ENCODE measurements at regions not wholly inside any gene's neighbourhood (a gene's known extent, or its start where the extent isn't known, plus 50 kb on each side); places are given as distances from the start of the nearest gene placed in this dataset.
"Not testable (repeated sequence)": the region's sequence is repeated elsewhere in the genome, so short reads cannot be mapped to it uniquely, and the experiment has no call there.

- Histone ChIP-seq H3K27ac (no peak overlapping the region), H3K4me1 (peaks cover 0 to 5% of the 10 kb centered on the region in 2 donors), H3K27me3 (no peaks in the 10 kb centered on the region), H3K9me3 (no peaks in the 10 kb centered on the region), H3K4me3 (no peak overlapping the region), H3K36me3 (no peaks in the 10 kb centered on the region)
- TF ChIP-seq POLR2A (IDR thresholded peaks at IDR 0.05), result no peak
- no peak for TF ChIP-seq CTCF (IDR thresholded peaks at IDR 0.05)
- DNase-seq, result no peak
- intact Hi-C loops (cut with DNase I; ENCODE audit: low total_unique reads), result no loop called here
Observed at GRCh38 chr1:221998781-221999180, 256.9 kb upstream of the DUSP10 start.

DNA sequence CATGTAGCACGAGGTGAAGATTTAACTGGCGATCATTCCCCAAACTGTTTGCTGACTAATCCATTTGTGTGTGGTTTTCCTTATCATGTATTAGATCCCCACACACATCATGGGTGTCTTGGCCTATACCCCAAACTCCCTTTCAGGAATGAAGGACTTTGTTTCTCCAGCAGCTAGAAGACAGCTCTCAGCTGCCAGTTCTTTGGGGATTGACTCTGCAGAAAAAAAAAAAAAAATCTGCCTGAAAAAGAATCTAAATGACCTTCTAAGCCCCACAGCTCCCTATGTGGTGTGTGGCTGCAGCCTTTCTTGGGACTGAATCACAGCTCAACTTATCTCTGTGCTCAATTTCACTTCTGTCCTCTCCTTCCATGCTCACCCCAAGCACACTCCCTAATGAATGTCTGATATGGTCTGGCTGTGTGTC is 256.3 kb upstream of the DUSP10 start:
- no peak for DNase-seq
- peaks cover 0 to 5% of the 10 kb centered on the region in 2 donors for H3K4me1 ChIP-seq
- no peaks in the 10 kb centered on the region for H3K27me3 ChIP-seq
- H3K27ac ChIP-seq, result no peak overlapping the region
- intact Hi-C loops (cut with DNase I; ENCODE audit: low total_unique reads), result no loop called here
- no peak overlapping the region for H3K4me3 ChIP-seq
- TF ChIP-seq POLR2A (IDR thresholded peaks at IDR 0.05) (no peak), CTCF (IDR thresholded peaks at IDR 0.05) (no peak)
- no peaks in the 10 kb centered on the region for H3K36me3 ChIP-seq
- H3K9me3 ChIP-seq, result no peaks in the 10 kb centered on the region

DNA sequence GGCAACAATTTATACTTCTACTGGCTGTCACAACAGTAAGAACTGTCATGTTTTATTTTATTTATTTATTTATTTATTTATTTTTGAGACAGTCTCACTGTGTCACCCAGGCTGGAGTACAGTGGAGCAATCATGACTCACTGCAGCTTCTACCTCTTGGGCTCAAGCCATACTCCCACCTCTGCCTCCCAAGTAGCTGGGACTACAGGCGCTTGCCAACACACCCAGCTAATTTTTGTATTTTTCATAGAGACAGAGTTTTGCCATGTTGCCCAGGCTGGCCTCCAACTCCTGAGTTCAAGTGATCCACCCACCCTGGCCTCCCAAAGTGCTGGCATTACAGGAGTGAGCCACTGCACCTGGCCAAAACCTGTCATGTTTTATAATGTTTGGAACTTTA is 255.1 kb upstream of the DUSP10 start:
- intact Hi-C loops (cut with DNase I; ENCODE audit: low total_unique reads); H3K27me3 ChIP-seq; H3K27ac ChIP-seq; H3K9me3 ChIP-seq; H3K36me3 ChIP-seq; H3K4me1 ChIP-seq; H3K4me3 ChIP-seq: not testable (repeated sequence)
- DNase-seq, result peak; percentile 25 to 42

DNA sequence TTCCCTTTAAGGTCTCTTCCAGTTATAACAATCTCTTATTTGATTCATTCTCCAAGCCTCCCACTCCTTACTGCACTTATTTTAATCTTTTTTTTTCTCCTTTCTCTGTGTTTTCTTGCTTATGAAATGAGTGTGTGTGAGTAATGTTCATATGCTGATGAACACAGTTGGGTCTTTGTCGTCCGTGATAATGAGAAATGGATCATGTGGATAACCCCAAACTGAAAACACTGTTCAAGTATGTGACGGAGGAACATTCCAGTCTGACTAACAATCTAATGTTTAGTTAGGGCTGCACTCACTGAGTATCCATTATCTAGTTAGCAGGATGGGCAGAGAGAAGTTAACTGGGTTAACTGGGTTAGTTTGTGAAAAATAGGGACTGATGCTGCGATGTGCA is 253.1 kb upstream of the DUSP10 start:
- Histone ChIP-seq H3K27me3 (no peaks in the 10 kb centered on the region), H3K27ac (peak overlapping the region in 1 of 2 donors; percentile 14), H3K36me3 (no peaks in the 10 kb centered on the region), H3K9me3 (no peaks in the 10 kb centered on the region), H3K4me1 (peaks cover 0 to 5% of the 10 kb centered on the region in 2 donors), H3K4me3 (no peak overlapping the region)
- intact Hi-C loops (cut with DNase I; ENCODE audit: low total_unique reads), result no loop called here
- TF ChIP-seq CTCF (IDR thresholded peaks at IDR 0.05) (no peak), POLR2A (IDR thresholded peaks at IDR 0.05) (no peak)
- DNase-seq, result no peak

DNA sequence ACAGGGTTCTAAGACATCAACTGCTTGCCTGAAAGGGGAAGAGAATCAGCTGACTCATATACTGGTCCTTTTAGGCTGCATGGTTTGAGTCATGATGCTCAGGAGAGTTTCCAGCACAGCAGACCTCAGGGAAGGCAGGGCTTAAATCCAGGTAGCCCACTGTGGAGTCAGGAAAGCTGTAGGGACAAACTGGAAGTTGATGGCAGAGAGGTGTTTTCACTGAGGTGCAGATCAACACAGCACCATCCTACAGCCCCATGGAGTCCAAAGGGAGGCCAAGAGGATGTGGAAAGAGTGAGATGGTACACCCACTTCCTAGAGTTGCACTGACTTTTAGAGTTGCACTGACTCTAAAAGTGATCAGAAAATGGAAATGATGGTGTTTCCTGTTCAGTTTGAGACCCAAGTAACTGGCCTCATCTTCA is 252.4 kb upstream of the DUSP10 start:
- peaks cover 0 to 5% of the 10 kb centered on the region in 2 donors for H3K4me1 ChIP-seq
- intact Hi-C loops (cut with DNase I; ENCODE audit: low total_unique reads), result no loop called here
- H3K36me3 ChIP-seq, result no peaks in the 10 kb centered on the region
- TF ChIP-seq CTCF (IDR thresholded peaks at IDR 0.05) (no peak), POLR2A (IDR thresholded peaks at IDR 0.05) (no peak)
- no peak overlapping the region for H3K4me3 ChIP-seq
- H3K27ac ChIP-seq, result no peak overlapping the region
- H3K9me3 ChIP-seq, result no peaks in the 10 kb centered on the region
- no peak for DNase-seq
- H3K27me3 ChIP-seq, result no peaks in the 10 kb centered on the region

DNA sequence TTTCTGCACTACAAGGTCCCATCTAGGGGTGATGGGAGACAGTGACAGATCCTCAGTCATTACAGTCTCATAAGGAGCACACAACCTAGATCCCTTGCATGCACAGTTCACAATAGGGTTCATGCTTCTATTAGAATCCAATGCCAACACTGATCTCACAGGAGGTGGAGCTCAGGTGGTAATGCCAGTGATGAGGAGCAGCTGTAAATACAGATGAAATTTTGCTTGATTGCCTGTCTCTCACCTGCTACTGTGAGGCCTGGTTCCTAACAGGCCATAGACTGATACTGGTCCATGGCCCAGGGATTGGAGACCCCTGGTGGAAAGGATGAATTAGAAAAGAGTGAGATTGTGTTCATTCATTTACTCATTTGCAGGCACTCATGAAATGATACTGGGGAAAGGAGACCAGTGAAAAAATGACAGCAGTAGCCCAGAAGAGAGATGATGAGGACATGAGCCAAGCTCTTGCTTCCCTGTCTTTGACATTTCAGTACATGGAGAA is 251.6 kb upstream of the DUSP10 start:
- DNase-seq, result no peak
- no peaks in the 10 kb centered on the region for H3K9me3 ChIP-seq

More for the DNA sequence above, 251.6 kb upstream of the DUSP10 start:
- H3K4me3 ChIP-seq, result no peak overlapping the region
- H3K36me3 ChIP-seq, result no peaks in the 10 kb centered on the region
- TF ChIP-seq CTCF (IDR thresholded peaks at IDR 0.05) (no peak), POLR2A (IDR thresholded peaks at IDR 0.05) (no peak)
- H3K4me1 ChIP-seq, result peaks cover 0 to 5% of the 10 kb centered on the region in 2 donors
- H3K27me3 ChIP-seq, result no peaks in the 10 kb centered on the region
- no peak overlapping the region for H3K27ac ChIP-seq
- intact Hi-C loops (cut with DNase I; ENCODE audit: low total_unique reads), result no loop called here

Data from uterus (tissue), 3 donors.